Effector CD4-positive, alpha-beta T cell (primary cell): ENCODE measurements at regions not wholly inside any gene's neighbourhood (a gene's known extent, or its start where the extent isn't known, plus 50 kb on each side); places are given as distances from the start of the nearest gene placed in this dataset.

Source experiments
- DNase-seq: peaks from one replicate; pipeline ENCODE4 v3.0.0-alpha.2; 2020

DNA sequence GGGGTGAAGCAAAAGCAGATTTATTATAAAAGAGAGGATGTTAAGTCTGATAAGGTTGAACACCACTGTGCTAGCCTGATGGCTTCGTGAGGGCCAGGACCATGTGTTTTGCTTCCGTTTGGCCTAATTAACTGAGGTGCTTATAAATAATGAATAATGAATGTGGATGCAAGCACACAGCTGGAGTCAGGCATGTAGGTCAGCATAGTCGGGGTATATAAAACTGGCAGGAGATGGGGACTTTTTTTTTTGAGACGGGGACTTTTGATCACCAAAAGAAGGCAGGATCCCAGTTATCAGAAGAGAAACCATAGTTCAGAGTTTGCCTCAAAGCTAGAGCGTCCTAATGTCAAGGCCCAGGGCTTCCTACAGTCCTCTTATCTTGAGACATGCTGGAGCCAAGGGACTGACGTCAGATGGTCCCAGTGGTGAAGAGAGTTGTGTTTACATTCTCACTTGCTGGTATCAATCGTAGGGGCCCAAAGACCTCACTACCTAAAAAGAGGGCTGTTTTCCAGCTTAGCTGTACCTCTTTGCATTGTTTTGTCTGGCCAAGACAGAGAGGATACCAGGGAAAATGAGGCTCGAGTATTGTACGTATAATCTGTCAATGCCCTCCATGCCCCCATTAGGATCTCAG lies 50.4 kb downstream of the RTL9 start:
- no peak for DNase-seq

DNA sequence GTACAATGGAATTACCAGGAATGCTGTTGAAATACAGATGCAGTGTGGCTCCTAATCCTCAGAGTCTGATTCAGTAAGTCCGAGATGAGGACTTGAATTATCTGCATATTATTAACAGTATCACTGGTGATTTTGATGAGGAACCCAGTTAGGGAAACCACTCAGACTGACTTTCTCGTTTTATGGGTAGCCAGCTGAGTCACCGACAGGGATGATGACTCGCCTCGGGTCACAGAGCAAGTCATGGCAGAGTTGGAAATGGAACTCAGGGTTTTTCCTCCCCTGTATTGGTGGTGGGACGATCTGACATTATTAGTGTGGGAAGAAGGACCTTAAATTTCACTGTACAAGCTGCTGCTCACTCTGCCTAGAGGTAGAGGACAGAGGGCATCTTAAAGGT lies 51.3 kb downstream of the RTL9 start:
- DNase-seq = no peak

DNA sequence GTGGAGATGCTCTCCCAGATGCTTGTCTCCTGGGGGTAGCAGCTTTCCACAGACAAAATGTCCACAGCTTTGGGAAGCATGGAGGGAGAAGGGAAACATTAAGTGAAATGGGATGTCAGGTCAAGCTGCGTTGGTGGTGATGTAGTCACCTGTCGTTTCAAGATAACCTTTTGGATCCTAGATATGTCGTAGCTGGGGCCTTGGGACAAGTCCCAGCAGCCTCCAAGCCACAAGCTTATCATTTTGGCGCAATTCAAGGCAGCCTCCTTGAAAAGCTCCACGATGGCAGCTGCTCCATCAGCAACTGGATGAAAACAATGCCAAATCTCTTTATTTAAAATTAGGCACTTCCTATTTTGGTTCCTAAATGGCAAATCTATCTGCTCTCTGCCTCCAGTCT lies 52.0 kb downstream of the RTL9 start:
- DNase-seq = no peak

DNA sequence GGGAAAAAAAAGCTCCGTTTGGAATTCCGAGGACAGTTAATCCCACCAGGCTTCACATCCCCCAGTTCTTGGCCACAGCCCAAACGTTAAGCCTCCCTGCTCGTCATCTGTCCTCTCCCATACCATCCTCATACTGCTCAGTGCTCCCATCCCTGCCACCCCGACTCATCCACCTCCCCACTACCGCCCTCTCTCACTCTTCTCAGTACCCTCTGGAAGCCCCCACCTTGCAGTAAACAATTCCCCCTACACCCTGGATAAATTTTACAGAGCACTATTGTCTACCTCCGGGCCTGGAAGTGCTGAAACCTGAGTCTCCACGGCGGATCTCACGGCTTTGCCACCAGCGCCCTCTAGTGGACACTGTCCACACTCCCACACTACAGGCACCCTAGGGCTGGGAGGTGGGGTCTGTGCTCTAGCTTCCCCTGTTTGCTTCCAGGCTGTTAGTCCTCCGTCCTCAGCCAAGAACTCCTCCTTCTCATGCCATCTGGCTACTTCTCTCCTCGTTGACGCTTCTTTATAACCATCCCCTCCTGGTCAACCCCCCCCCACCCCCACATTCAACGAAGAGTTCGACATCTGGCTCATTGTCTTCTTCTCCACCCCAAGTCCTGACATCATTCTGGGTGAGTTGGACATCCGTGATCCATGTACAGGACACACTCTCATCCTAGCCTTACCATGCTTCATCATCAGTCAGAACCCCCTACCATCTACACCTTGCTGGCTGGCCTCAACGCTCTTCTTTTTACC lies 54.5 kb downstream of the RTL9 start:
- peak; percentile 63 for DNase-seq

DNA sequence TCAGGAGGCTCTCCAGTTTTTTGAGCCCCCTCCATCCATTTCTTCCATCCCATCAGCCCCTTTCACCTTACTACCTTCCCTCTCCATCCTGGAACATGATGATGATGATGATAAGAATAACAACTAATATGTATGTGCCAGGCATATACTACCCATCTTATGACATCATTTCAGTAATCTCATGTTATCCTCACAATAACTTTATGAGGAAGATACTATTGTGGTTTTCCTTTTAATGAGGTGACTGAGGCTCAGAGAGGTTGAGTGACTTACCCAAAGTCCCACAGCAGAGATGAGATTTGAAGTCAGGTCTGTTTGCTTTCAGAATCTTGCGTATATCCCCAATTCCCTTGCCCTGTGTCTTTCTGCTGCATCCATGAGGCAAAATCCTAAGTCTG lies 55.1 kb downstream of the RTL9 start:
- no peak for DNase-seq

DNA sequence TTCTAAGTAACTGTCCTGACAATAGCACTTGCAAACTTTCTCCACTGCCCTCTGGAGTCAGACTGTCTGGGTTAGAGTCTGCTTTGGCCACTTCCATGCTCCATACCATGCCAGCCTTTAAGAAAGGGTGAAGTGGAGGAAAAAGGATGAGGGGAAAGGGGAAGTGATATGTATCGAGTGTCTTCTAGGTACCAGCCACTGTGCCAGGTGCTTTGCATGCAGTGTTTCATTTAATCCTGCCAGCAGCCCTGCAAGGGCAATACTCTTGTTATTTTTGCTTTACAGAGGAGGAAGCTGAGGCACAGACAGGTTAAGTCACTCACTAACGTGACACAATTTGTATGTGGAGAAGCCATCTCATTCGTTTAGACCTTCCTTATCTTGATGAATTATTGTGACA lies 55.6 kb downstream of the RTL9 start:
- DNase-seq = no peak

DNA sequence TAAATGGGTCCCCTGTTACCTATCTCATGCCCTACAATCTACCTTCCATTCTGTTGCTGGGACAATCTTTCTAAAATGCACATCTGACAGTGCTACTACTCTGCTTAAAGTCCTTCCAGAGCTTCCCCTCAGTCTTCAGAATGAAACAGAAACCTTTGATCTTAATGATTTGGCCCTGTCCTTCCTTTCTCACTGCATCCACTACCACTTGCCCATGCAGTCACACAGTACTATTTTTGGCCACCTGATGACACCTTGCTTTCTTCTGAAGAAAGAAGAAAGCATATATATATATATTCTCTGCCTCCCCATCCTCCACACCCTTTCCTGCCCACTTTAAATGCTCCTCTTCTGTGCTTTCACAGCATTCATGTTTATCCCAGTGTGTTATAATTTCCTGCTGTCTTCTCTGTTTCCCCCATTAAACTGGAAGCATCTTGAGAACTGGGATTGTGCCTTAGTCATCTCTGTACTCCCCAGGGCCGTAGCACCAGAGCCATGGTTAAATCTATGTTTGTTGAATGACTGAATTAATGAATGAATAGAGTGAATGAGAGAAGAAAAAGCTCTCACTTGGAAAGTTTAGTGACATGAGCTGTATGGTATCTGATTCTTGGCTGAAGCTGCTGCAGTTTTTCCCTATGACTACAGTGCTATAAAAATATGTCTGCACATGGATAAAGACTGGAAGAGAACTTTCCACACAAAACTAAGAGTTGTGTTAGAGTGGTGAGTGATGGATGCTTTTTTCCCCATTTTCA lies 56.2 kb downstream of the RTL9 start:
- DNase-seq = no peak

DNA sequence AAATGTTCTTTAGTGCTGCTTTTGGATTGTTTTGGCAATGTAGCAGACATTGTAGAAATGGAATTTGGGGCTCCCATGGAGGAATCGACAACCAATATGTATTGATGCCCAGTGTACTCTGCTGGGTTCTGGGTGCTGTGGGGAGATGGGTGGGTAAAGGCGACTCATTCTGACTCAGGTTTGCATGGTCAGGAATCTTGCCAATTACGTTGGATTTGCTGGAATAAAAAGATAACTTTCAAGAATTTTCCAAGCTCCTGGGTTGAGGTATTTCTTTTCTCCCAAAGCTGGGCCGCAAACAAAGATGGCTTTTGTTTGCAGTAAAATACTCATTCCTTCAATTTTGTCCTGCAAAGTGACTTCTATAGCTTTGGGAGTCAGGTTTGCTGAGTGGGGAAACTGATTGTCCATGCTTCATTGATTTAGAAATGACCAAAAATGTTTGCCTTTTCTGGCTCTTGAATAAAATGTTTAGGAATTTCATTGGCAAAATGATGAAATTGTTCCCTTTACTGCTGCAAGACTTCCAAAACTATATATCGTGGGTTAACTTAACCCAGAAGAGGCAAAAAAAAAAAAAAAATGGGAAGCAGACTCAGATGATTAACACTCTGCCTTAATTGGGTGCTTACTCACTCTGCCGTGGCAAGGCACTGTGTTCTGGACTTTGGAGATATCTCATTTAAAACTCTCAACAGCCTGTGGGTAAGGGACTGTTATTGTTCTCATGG lies 57.0 kb downstream of the RTL9 start:
- DNase-seq = no peak

DNA sequence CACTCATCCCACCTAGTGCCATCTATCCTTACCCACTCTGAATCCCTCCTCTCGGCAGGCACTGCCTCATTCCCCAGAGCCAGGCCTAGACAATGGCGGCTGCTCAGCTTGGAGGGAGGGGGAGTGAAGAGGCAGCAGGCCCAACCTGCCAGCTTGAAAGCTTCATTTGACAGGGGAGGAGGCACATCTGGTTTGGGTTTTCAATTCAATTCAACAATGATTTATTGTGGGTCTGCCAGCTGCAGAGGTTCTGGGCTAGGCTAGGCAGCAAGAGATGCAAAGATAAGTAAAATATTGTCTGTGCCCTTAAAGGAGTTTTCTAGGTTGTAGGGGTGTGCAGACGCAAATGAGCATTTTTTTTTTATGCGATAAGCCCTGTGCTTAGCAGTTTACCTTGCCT lies 58.5 kb downstream of the RTL9 start:
- no peak for DNase-seq

DNA sequence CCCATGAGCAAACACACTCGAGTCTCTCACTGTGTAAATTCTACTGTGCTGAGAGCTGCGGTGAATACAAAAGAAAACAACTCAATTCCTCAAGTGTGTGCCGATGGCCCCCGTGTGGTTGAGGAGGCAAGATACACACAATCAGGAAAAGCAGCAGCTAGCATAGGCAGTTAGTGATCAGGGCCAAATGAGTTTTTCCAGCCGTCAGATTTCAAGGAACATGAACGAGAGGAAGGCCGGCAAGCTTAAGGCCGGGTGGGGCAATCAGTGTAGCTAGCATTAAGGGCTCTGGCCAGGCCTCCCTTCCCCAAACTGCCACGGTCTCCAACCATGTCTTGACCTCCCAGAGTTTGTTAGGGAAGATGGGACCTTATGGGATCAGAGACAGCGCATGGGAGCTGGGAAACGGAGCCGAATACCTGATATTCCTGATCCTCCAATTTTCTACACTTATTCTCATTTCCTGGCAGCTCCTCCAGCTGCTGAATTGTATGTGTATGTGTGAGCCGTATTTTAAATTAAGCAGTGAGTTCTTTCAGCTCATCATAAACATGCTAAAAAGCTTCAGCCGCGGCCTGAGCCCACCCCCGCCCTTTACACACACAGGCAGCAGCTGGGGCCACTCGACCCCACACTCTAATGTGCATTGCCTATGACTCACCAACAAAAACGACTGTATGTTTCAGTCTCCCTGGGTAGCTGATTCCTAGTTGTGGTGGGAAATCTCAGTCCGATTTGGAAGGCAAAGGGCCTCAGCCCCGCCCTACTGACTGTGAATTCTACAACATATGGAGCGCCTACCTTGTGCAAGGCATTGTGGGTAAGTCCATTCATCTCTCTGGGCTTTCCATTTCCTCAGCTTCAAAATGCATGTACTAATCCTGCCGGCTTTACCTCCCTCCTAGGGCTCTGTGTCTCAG lies 59.9 kb downstream of the RTL9 start:
- no peak for DNase-seq

DNA sequence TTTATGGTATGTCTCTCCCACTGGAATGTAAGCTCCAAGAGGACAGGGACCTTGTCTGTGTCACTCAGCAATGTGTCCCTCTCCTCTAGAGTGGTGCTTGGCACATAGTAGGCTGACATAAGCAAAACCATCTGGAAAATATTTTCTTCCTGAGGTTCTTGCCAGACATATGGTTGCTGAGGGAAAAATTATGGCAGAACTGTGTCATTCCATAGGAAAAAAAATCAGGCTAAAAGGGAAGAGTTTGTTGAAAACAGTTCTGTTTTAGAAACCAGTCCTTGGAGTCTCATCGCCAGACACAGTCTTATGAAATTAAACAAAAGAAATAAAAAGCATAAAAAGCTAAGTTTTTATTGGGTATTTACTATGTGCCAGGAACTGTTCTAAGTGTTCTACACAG lies 60.9 kb downstream of the RTL9 start:
- DNase-seq = no peak

DNA sequence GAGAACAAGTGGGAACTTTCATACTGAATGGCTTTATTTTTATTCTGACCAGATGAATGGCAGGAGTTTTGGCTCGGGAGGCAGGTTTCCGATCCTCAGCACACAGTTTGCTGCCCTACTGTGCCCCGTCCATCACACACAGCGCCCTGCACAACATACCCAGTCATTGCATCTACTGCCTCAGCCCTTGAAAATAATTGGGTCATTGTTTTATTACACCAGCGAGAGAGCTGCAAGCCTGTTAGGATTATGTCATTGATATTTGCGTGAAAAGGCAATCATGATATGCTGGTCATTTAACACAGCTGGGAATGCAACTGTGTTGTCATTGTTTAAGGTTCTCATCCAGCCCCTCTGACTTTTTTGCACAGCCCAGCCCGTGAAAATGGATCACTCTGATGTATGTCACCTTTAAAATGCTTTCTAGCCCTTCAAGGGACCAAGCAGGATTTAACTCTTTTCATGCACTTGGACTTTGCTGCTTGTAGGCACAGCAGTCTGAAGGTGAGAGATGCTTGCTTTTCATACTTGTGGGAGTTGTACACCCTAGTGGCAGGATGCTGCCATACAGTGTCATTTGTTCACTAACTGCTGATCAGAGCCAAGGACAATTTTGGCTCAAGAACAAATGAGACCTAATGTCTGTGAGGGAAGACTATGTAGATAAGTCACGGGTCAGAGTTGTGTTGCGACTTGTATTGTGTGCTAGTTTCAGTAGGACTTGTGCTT lies 62.3 kb downstream of the RTL9 start:
- no peak for DNase-seq

DNA sequence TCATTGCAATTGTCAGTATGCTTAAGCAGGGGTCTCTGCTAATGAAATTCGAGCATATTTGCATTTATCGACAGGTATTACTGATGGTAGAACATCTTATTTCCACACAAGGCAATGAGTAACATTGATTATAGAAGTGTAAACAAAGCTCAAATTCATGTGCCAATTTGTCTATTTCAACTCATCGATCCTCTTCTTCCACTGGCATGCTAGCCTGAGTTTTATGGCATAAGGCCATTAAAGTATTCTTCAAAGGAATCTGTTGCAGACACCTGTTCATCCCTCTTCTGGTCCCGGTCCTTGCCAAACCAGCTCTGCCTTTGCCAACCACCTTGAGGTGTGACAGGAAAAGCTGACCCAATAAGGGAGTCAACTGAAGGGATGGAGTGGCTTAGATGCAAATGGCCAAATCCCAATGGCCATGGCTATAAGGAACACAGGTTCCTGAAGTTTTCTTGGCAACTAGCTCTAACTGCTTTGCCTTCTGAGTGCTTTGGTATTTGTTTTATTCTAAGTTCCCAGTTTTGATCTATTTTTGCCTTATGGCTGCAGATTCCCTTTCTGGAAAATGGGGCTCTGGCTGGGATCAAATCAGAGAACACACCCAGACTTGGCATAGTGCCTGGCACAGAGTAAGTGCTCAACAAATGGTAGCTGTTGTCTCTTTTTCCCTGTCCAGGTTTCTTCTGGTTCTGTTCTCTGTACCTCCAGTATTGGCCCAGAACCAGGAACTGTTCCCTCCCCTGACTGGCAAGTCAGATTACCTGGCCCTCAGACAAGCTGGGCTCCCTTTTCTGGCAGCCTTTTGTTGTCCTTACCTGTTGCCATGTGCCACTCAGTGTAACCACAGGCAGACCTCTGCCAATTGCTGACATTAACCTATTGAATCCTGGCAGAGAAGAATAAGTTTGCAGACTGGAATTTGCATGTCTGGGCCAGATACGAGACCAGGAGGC lies 63.1 kb downstream of the RTL9 start:
- DNase-seq = no peak

DNA sequence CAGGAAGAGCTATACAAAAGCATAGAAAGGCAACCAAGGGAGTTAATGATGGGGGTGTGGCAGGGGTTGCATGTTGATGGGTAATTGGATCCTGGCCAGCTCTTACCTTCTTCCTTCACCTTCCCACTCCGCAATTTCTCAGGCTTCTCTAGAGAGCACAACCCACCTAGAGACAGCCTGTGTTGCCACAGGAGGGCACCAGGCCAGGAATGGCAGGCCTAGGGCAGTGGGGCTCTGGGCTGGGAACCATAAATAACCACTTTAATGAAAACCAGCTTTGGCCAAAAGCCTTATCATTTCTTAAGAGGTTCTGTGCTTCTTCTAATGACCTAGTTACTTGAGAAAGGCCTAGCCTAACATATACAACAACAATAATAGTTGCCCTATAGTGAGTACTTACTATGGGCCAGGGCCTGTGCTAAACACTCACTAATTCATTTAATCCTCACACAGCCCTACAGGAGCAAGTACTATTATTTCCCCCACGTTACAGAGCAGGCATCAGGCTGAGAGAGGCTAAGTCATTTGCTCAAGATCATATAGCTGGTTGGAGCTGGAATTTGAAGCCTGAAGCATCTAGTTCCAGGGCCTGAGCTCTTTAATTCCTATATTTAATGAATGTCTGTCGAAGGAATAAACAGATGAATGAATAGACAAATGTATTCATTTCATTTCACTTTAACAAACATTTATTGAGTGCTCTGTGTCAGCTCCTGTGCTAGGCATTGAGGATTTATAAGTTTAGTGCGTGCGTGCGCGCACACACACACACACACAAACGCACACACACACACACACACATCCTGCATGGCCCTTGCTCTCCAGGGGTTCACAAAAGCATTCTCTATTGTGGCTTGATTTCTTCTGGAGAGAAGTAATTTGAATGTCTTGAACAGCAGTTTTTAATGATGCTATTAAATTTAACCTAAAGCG lies 66.8 kb downstream of the RTL9 start:
- no peak for DNase-seq

DNA sequence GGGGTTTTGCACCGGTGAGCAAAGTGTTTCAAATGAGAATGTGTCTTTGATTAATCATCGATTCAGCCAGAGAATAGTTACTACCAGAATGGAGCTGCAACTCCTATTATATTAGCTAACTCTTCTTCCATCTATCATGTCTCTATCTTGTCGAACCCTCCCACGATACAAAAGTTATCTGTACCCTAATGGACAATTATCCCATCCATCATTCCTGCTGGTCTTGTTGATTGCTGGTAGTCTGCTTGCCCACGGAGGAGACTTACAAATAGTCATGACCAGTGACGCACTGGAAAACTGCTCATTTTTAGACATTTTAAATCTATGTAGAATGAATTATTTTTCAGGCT lies 67.5 kb downstream of the RTL9 start:
- DNase-seq = no peak

DNA sequence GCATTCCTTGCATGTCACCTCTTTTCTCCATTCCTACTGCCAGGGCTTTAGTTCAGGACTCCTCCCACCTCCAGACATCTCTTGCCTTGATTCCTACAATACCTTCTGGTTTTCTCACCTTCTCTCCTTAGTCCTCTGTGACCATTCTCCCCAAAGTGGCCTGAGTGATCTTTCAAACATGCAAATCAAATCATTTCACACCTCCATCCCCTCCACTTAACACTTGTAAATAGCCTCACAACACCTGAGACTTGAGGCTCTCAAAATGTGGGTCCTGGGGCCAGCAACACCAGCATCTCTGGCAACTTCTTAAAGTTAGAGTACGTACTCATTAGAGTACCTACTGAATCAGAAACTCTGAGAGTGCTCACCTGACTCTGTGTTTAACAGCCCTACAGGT lies 68.4 kb downstream of the RTL9 start:
- DNase-seq = no peak

DNA sequence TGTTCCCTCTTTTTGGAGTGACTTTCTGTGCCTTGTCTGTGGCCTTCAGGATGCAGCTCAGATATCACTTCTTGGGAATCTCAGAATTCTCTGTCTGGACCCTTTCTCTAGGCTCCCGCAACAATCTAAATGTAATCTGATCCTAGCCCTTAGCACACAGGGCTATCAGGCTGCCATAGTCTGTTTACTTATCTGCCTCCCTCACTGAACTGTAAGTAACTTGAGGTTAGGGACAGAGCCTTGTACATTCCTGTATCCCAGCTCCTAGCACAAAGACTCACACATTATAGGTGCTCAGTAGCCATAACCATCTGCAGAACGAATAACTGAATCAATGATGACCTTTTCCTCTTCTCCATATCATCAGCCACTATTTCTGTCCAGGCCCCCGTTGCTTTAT lies 69.5 kb downstream of the RTL9 start:
- no peak for DNase-seq

DNA sequence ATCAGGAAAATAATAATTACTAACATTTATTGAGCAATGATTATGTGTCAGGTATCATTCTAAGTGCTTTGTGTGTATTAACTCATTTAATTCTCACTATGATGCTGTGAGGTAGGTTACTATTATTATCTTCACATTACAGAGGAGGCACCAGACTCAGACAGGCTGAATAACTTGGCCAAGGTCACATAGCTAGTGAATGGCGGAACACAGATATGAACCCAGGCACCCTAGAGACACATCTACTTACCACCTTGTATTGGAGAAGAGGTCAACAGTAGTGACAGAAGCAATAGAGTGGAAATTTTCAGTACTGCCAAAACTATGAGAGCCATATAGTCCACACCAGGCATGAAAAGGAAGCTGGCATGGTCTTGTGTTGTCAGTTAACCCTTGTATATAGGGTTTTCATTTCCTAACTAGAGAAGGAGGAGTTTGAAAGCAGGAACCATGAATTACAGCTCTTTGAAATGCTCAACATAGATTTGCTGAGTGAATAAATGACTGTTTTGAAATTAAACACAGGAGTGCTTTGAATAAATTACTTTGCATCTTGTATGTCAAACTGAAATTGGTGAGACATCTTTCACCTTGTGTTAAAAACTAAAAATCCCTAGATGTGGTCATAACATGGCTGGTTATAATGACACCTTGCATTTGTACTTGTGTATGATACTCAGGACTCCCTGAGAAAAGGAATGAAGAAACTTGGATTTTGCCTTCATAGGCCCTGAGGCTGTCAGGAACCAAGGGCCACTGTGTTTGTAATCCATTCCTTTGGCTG lies 71.8 kb downstream of the RTL9 start:
- no peak for DNase-seq
